ENCODE measurements at regions not wholly inside any gene's neighbourhood (a gene's known extent, or its start where the extent isn't known, plus 50 kb on each side); places are given as distances from the start of the nearest gene placed in this dataset.

DNA sequence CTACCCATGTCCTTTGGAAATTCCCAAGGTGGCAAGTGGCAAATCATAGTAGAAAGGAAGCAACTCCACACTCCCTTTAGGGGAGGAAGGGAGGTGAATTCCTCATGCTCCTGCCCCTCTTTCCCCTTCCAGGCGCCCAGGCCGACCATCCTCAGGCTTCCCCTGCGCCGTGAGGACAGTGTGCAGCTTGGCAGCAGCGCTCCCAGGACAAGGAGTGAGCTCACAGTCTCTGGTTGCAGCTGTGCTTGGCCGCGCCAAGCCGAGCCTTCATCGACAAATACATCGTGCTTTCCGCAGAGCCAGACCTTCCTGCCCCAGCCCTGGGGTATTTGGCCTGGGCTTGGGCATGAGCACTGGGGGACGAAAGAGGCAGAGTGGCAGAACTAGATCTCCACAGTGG lies 112.6 kb downstream of the ENGASE start:
- H3K27me3 ChIP-seq = peaks cover 100% of the 10 kb centered on the region
- ATAC-seq = no peak

DNA sequence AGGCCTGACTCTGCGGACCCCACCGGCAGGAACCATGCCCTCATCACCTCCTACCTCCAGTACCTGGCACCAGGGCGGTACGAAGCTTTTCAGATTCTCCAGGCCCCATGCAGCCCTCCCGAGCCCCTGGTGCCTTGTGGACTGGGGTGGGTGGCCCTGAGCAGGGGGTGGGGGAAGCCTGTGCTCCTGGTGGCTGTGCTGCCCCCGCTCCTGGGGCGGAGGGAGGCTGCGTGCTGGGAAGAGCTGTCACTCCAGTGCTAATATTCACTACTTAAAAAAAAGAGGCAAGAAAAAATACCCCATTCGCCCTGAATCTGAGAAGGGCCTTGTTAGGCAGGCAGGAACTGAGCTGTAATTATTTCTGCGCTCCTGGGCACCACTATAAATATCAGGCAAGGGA lies 111.8 kb downstream of the ENGASE start:
- Histone ChIP-seq H3K27me3 (peaks cover 100% of the 10 kb centered on the region), H3K36me3 (no peaks in the 10 kb centered on the region), H3K4me1 (peaks cover 0 to 14% (median 0%) of the 10 kb centered on the region in 3 donors), H3K27ac (no peak overlapping the region), H3K9me3 (no peaks in the 10 kb centered on the region), H3K4me3 (no peak overlapping the region)
- 79 to 86% methylated on average over 2 to 4 of the region's 10 CpGs for WGBS, 2 donors (ENCODE audit: low coverage in 1 of 2)
- no peak for ATAC-seq
- TF ChIP-seq, protein P1, sequence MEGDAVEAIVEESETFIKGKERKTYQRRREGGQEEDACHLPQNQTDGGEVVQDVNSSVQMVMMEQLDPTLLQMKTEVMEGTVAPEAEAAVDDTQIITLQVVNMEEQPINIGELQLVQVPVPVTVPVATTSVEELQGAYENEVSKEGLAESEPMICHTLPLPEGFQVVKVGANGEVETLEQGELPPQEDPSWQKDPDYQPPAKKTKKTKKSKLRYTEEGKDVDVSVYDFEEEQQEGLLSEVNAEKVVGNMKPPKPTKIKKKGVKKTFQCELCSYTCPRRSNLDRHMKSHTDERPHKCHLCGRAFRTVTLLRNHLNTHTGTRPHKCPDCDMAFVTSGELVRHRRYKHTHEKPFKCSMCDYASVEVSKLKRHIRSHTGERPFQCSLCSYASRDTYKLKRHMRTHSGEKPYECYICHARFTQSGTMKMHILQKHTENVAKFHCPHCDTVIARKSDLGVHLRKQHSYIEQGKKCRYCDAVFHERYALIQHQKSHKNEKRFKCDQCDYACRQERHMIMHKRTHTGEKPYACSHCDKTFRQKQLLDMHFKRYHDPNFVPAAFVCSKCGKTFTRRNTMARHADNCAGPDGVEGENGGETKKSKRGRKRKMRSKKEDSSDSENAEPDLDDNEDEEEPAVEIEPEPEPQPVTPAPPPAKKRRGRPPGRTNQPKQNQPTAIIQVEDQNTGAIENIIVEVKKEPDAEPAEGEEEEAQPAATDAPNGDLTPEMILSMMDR (IDR thresholded peaks at IDR 0.05) = no peak
- TF ChIP-seq POLR2AphosphoS5 (IDR thresholded peaks at IDR 0.05) (no peak), POLR2A (IDR thresholded peaks at IDR 0.05) (no peak), EP300 (IDR thresholded peaks at IDR 0.05) (no peak)

More for the DNA sequence above, 112.6 kb downstream of the ENGASE start:
- H3K4me3 ChIP-seq = no peak overlapping the region
- H3K4me1 ChIP-seq = peaks cover 0 to 14% (median 0%) of the 10 kb centered on the region in 3 donors
- no peaks in the 10 kb centered on the region for H3K9me3 ChIP-seq
- TF ChIP-seq EP300 (IDR thresholded peaks at IDR 0.05) = no peak
- TF ChIP-seq, protein P1 (IDR thresholded peaks at IDR 0.05) = no peak
- no peak for TF ChIP-seq POLR2A (IDR thresholded peaks at IDR 0.05)
- TF ChIP-seq POLR2AphosphoS5 (IDR thresholded peaks at IDR 0.05) = no peak
- H3K27ac ChIP-seq = no peak overlapping the region
- WGBS, 2 donors (ENCODE audit: low coverage in 1 of 2) = no CpG with 5 or more reads among the region's 12 CpGs
- no peaks in the 10 kb centered on the region for H3K36me3 ChIP-seq

DNA sequence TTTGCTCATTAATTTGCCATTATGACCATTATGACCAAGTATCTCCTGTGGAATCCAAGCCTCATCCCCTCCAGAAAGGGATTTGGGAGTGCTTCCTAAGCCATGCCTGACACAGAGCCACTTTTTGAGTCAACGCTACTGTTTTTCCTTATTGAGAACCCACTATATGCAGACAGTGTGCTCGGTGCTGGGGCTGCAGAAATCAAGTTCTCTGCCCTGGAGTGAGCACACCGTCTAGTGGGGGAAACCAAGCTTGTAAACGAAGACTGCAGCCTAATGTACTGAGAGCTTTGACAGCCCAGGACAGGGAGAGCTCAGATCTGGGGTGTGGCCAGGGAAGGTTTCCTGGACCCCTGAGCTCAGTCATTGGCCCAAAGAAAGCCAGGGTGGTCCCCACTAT lies 111.0 kb downstream of the ENGASE start:
- H3K4me1 ChIP-seq = peaks cover 0 to 14% (median 0%) of the 10 kb centered on the region in 3 donors
- H3K4me3 ChIP-seq = no peak overlapping the region
- WGBS, 2 donors (ENCODE audit: low coverage in 1 of 2) = 73 to 80% methylated on average over 1 to 2 of the region's 4 CpGs
- peaks cover 100% of the 10 kb centered on the region for H3K27me3 ChIP-seq
- TF ChIP-seq, protein P1 (IDR thresholded peaks at IDR 0.05) = no peak
- no peak for TF ChIP-seq EP300 (IDR thresholded peaks at IDR 0.05)
- TF ChIP-seq POLR2AphosphoS5 (IDR thresholded peaks at IDR 0.05) = no peak
- no peak for TF ChIP-seq POLR2A (IDR thresholded peaks at IDR 0.05)
- H3K27ac ChIP-seq = no peak overlapping the region
- H3K9me3 ChIP-seq = no peaks in the 10 kb centered on the region
- ATAC-seq = no peak
- no peaks in the 10 kb centered on the region for H3K36me3 ChIP-seq

DNA sequence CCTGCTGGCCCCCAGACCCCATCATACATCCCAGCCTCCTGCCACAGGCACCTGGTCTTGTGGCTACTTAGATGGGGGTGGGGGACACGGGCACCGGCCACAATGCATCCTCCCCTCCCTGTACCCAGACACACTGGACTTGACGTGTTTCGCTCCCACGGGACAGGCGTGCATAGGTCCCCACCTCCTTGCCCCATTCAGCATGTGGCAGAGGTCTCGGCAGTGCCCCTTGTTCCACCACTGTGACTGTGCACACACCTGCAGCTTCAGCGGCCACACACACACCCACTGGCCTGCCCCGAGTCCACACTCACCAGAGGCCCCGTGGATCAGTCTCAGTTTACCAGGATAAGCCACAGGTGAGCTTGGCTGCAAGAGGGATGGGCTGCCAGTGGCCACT lies 109.6 kb downstream of the ENGASE start:
- H3K27me3 ChIP-seq = peaks cover 100% of the 10 kb centered on the region
- no peaks in the 10 kb centered on the region for H3K36me3 ChIP-seq
- TF ChIP-seq POLR2A (IDR thresholded peaks at IDR 0.05) (no peak), POLR2AphosphoS5 (IDR thresholded peaks at IDR 0.05) (no peak), EP300 (IDR thresholded peaks at IDR 0.05) (no peak)
- TF ChIP-seq, protein P1 (IDR thresholded peaks at IDR 0.05) = no peak
- H3K9me3 ChIP-seq = peaks cover 0 to 5% (median 0%) of the 10 kb centered on the region in 3 donors
- WGBS, 2 donors (ENCODE audit: low coverage in 1 of 2) = 38% methylated on average over 9 of the region's 10 CpGs; no CpG with 5 or more reads in 1 of the 2 donors
- H3K27ac ChIP-seq = no peak overlapping the region
- peaks cover 0 to 14% (median 0%) of the 10 kb centered on the region in 3 donors for H3K4me1 ChIP-seq
- no peak for ATAC-seq
- H3K4me3 ChIP-seq = peak overlapping the region in 1 of 2 donors; percentile 30
